HUES6 (cell line): ENCODE measurements at regions not wholly inside any gene's neighbourhood (a gene's known extent, or its start where the extent isn't known, plus 50 kb on each side); places are given as distances from the start of the nearest gene placed in this dataset.

Experiments used
- H3K27ac ChIP-seq: 2 replicates; pipeline ENCODE4 v1.7.0; 2013; ENCODE audit warnings: low read depth, mild to moderate bottlenecking, low read length, inconsistent platforms
- H3K27me3 ChIP-seq: 2 replicates; pipeline ENCODE4 v1.6.1; 2013; ENCODE audit warnings: low read length; ENCODE audit not compliant: control insufficient read depth, insufficient read depth
- H3K36me3 ChIP-seq: 2 replicates; pipeline ENCODE4 v1.6.1; 2013; ENCODE audit warnings: low read length; ENCODE audit not compliant: control insufficient read depth, insufficient read depth
- H3K4me1 ChIP-seq: 2 replicates; pipeline ENCODE4 v1.6.1; 2013; ENCODE audit warnings: low read length; ENCODE audit not compliant: control insufficient read depth, insufficient read depth
- H3K4me3 ChIP-seq: 2 replicates; pipeline ENCODE4 v1.5.1; 2013; ENCODE audit warnings: low read depth, low read length
- H3K9ac ChIP-seq: one replicate; pipeline ENCODE4 v1.6.1; 2013; ENCODE audit warnings: mild to moderate bottlenecking, low read length
- H3K9me3 ChIP-seq: 2 replicates; pipeline ENCODE4 v1.6.1; 2013; ENCODE audit warnings: low read depth, low read length; ENCODE audit not compliant: control insufficient read depth, insufficient read depth

DNA sequence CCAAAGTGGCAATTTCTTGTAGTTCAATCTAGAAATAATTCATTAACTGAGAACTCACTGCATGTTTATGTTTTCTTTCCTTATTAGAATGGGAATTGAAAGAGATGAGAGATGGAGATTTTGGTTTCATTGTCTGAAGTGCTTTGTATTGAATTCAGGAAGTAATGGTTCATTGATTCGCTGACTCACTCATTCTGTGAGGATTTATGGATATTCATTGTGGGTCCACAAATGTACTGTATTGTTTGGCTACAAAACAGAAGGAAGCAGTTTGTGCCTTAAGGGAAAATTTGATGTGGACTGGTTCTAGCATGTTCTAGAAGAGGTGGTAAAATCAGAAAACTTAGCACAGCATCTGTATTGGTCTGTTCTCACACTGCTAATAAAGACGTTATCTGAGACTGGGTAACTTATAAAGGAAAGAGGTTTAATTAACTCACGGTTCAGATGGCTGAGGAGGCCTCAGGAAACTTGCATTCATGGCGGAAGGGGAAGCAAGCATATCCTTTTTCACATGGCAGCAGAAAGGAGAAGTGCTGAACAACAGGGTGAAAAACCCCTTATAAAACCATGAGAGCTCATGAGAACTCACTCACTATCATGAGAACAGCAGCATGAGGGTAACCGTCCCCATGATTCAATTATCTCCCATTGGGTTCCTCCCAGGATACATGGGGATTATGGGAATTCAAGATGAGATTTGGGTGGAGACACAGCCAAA, 132.3 kb upstream of the VCX3A start:
- no peaks in the 10 kb centered on the region for H3K27me3 ChIP-seq
- H3K4me3 ChIP-seq: no peak overlapping the region
- no peaks in the 10 kb centered on the region for H3K36me3 ChIP-seq
- H3K4me1 ChIP-seq: peaks cover 4% of the 10 kb centered on the region; the same call in 1 of the 2 replicates
- no peak overlapping the region for H3K27ac ChIP-seq
- H3K9me3 ChIP-seq: peaks cover 7% of the 10 kb centered on the region
- H3K9ac ChIP-seq: no peak overlapping the region

DNA sequence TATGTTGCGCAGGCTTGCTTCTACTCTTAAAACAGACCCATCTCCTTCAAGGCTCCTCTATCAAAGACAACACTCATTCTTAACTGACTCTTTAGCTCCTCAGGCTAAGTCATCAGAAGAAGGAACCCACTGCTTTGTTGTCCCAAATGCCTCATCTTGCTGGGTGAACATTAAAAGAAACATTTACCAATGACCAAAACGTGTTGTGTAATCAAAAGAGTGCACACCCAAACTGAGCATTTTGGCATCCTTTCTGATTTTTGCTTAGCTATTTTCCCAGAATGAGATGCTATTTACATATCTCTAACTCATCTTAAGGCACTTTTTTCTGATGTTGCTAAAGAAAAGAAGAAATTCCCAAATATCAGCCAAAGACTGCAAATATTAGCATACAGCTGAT, 131.7 kb upstream of the VCX3A start:
- H3K9me3 ChIP-seq: peaks cover 7% of the 10 kb centered on the region
- H3K36me3 ChIP-seq: no peaks in the 10 kb centered on the region
- H3K9ac ChIP-seq: no peak overlapping the region
- H3K4me1 ChIP-seq: peaks cover 4% of the 10 kb centered on the region; the same call in 1 of the 2 replicates
- H3K27me3 ChIP-seq: no peaks in the 10 kb centered on the region
- no peak overlapping the region for H3K27ac ChIP-seq
- H3K4me3 ChIP-seq: no peak overlapping the region

DNA sequence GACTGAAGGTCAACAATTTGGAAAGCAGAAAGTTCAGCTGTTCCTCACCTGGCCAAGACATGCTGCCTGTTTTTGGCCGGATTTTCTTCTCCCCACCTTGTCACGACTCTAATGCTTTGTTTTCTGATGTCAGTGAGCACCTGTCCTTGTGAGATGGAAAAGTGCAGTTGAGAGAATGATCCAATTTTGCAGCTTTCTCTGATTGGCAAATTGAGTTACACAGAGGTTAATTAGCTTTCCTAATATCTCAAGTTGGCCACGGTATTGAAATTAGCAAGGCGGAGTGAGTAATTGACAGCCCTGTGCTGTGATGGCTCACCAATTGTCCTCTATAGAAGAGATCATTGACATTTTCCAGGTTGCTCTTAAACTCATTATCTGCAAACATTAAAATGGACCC, 126.8 kb upstream of the VCX3A start:
- H3K27me3 ChIP-seq: no peaks in the 10 kb centered on the region
- peaks cover 33% of the 10 kb centered on the region for H3K9me3 ChIP-seq
- no peak overlapping the region for H3K9ac ChIP-seq
- peaks cover 4% of the 10 kb centered on the region for H3K4me1 ChIP-seq
- no peak overlapping the region for H3K27ac ChIP-seq
- no peaks in the 10 kb centered on the region for H3K36me3 ChIP-seq
- no peak overlapping the region for H3K4me3 ChIP-seq

DNA sequence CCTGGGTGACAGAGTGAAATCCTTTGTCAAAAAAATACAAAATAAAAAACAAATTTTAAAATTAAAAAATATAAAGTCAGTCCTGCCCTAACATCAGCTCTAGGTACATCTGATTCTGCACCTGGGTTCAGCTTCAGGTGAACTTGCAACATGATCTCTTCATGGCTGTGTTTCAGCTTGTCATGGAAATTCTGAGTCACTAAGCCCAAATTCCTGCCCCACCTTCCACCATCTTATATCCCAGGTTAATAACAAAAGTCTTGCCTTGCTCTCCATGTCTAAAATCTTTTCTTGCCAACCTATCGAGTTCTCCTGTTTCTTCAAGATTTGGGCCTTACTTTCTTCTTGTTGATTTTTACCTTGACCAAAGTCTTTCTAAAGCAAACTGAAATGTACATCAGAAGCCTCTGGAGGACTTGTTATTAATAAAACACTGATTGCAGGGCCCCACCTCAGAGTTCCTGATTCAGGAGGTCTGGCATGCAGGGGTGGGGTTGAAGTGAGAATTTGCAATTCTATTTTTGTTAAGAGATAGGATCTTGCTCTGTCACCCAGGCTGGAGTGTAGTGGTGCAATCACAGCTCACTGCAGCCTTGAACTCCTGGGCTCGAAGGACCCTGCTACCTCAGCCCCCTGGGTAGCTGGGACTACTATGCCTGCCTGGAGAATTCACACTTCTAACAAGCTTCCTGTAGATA, 125.8 kb upstream of the VCX3A start:
- peaks cover 33% of the 10 kb centered on the region for H3K9me3 ChIP-seq
- peaks cover 4% of the 10 kb centered on the region for H3K4me1 ChIP-seq
- H3K27ac ChIP-seq: no peak overlapping the region

DNA sequence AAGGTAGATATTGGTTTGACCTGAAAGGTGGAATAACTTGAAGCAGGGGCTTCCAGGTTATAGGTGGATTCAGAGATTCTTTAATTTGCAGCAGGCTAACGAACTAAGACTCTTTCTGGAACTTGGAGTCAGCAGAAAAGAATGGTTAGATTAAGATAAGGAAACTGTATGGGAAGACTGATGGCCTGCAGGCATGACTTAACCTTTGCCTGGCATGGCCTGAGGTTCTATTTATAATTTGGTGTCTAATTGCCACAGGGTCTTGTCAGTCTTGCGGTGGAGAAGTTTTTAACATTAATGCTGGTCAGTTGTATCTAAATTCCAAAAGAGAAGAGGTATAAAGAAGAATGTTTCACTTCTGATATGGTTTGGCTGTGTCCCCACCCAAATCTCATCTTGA, 110.3 kb upstream of the VCX3A start:
- Histone ChIP-seq H3K27ac (no peak overlapping the region), H3K9ac (no peak overlapping the region), H3K4me1 (no peaks in the 10 kb centered on the region), H3K4me3 (no peak overlapping the region), H3K36me3 (no peaks in the 10 kb centered on the region), H3K9me3 (peaks cover 15% of the 10 kb centered on the region), H3K27me3 (no peaks in the 10 kb centered on the region)

More for the DNA sequence above, 125.8 kb upstream of the VCX3A start:
- Histone ChIP-seq H3K9ac (no peak overlapping the region), H3K4me3 (no peak overlapping the region), H3K36me3 (no peaks in the 10 kb centered on the region), H3K27me3 (no peaks in the 10 kb centered on the region)

DNA sequence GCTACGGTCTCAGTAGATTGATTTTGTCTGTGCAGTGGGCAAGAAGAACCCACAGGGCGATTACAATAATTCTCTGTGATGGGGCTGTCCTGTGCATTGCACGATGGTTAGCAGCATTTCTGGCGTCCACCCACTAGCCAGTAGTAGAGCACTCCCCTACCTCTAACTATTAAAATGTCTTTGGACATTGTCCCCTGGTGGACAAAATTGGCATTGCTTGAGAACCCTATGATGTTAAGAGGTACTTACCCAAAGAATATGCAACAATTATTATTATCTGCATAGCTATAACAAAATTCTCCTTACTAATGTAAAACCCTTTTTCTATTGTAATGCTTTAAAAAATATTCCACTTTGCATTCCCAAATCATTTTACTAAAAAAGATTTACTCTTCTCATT, 109.5 kb upstream of the VCX3A start:
- no peak overlapping the region for H3K27ac ChIP-seq
- no peak overlapping the region for H3K9ac ChIP-seq
- no peaks in the 10 kb centered on the region for H3K4me1 ChIP-seq

DNA sequence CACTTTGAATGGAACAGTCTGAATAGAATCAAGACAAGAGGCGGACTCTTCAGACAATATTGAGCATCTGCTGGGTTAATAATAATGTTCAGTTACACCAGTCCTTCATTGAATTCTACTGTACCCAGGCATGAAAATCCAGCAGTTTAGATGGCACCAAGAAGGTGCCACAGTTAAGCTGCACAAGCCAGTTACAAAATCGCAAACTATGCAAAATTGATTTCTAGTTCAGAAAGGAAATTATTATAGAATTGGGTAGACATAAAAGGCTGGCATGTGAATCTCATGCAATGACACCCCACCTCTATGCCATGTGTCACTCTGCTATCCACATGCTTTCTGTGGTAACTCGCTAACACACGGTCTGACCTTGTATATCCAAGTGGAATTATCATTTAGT, 105.8 kb upstream of the VCX3A start:
- H3K36me3 ChIP-seq: no peaks in the 10 kb centered on the region
- no peaks in the 10 kb centered on the region for H3K4me1 ChIP-seq
- H3K27me3 ChIP-seq: no peaks in the 10 kb centered on the region
- H3K9me3 ChIP-seq: peaks cover 15% of the 10 kb centered on the region
- H3K4me3 ChIP-seq: no peak overlapping the region
- H3K27ac ChIP-seq: no peak overlapping the region
- no peak overlapping the region for H3K9ac ChIP-seq

More for the DNA sequence above, 109.5 kb upstream of the VCX3A start:
- H3K27me3 ChIP-seq: no peaks in the 10 kb centered on the region
- H3K36me3 ChIP-seq: no peaks in the 10 kb centered on the region
- H3K4me3 ChIP-seq: no peak overlapping the region
- peaks cover 15% of the 10 kb centered on the region for H3K9me3 ChIP-seq

DNA sequence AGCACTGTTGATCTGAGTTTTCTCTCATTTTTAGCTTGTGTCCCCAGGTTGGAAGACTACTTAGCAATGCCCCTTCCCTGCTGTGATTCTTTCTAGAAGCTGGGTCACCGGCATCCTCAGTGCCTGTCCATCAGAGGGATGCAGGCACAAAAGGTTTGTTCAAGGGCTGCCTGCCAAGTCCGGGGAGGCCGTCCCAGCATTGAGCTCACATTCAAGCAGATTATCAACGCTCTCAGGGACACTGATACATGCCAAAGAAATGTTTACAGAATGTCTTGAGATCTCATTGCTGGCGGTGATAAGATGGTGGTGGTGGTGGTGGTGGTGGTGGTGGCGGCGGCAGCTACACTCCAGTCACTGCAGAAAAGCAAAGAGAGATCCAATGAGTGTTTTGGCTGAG, 79.6 kb upstream of the VCX3A start:
- no peaks in the 10 kb centered on the region for H3K36me3 ChIP-seq
- H3K27ac ChIP-seq: no peak overlapping the region
- no peak overlapping the region for H3K4me3 ChIP-seq

DNA sequence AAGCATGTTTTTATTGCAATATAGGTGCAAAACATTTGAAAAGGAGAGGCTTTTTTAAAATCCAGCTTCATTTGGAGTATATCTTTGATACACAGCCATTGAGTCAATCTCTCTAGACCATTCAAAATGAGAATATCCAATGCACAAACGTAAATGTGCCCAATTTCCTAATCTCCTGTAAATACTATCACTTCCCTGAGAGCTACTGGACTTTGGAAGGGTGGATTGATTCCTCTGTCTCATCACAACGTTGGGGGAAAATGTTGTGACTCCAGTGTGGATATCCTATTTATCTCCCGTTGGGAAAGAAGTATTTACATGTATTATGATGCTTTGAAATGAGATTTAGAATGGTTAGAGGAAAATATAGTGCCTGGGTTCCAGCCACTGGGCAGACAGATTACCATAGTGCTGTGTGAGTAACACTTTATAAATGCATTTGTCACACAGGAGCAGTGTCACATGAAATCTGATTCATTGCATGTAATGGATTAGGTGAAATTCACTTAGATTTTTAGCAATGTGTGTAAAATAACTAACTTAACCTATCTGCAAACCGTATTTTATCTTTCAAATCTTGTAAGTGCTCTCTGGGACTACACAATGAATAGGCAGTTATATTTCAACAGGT, 64.4 kb upstream of the VCX3A start:
- no peaks in the 10 kb centered on the region for H3K4me1 ChIP-seq
- no peak overlapping the region for H3K4me3 ChIP-seq
- no peak overlapping the region for H3K9ac ChIP-seq
- no peaks in the 10 kb centered on the region for H3K27me3 ChIP-seq
- H3K9me3 ChIP-seq: peaks cover 15% of the 10 kb centered on the region
- no peaks in the 10 kb centered on the region for H3K36me3 ChIP-seq
- no peak overlapping the region for H3K27ac ChIP-seq

More for the DNA sequence above, 79.6 kb upstream of the VCX3A start:
- Histone ChIP-seq H3K9me3 (peaks cover 6% of the 10 kb centered on the region; the same call in 1 of the 2 replicates), H3K4me1 (no peaks in the 10 kb centered on the region), H3K9ac (no peak overlapping the region), H3K27me3 (no peaks in the 10 kb centered on the region)
